HEK293 (cell line): ENCODE measurements at regions not wholly inside any gene's neighbourhood (a gene's known extent, or its start where the extent isn't known, plus 50 kb on each side); places are given as distances from the start of the nearest gene placed in this dataset.

Experiments used
- YY1 ChIP-seq: fragments of 450-650 bp; formaldehyde crosslinking; IDR thresholded peaks from 2 replicates; pipeline ENCODE4 v1.5.1; 2018; ENCODE audit warnings: missing biosample characterization, missing genetic modification characterization
- ZFP3 ChIP-seq: fragments of 450-650 bp; formaldehyde crosslinking; IDR thresholded peaks from 2 replicates; pipeline ENCODE4 v1.5.1; 2016; ENCODE audit warnings: low read depth, missing biosample characterization, missing genetic modification characterization
- ZNF138 ChIP-seq: fragments of 450-650 bp; formaldehyde crosslinking; IDR thresholded peaks from 2 replicates; pipeline ENCODE4 v1.5.1; 2016; ENCODE audit warnings: missing biosample characterization, missing genetic modification characterization, borderline replicate concordance
- ZNF302 ChIP-seq: fragments of 450-650 bp; formaldehyde crosslinking; IDR thresholded peaks from 2 replicates; pipeline ENCODE4 v1.5.1; 2016; ENCODE audit warnings: missing biosample characterization, missing genetic modification characterization, low read depth
- ZNF660 ChIP-seq: fragments of 450-650 bp; IDR thresholded peaks from 2 replicates; pipeline ENCODE4 v1.5.1; 2018; ENCODE audit warnings: missing biosample characterization, mild to moderate bottlenecking, missing genetic modification characterization
- ZNF843 ChIP-seq: fragments of 450-650 bp; formaldehyde crosslinking; IDR thresholded peaks from 2 replicates; pipeline ENCODE4 v1.5.1; 2016; ENCODE audit warnings: missing biosample characterization, missing genetic modification characterization
- TF ChIP-seq, protein P1 (sequence below): fragments of 450-650 bp; formaldehyde crosslinking; IDR thresholded peaks from 2 replicates; pipeline ENCODE4 v1.5.1; 2016; ENCODE audit warnings: missing biosample characterization, missing genetic modification characterization

DNA sequence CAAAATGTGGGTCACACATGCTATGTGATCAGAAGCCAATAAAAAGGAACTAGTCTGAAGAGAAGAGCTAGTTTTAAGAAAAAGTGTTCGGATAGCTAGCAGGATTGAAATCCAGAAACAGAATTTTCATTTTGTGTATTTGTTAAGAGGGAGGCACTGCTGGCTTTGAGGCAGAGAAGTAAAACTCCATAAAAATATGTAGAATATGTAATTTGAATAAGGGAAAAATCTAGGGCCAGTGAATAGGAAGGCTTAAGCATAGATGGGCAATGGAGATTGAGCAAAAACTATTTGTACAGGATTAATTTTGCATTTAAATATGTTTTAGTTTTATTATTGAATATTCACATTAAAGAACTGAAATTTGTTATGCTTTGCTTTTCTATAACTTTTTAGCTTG lies 399.9 kb upstream of the PITX2 start:
- TF ChIP-seq YY1 (tag by site-specific recombination) (no peak), ZNF302 (no peak), ZNF660 (no peak), ZFP3 (tag by site-specific recombination) (no peak), ZNF138 (tag by site-specific recombination) (no peak), ZNF843 (tag by site-specific recombination) (no peak)
- TF ChIP-seq, protein P1, sequence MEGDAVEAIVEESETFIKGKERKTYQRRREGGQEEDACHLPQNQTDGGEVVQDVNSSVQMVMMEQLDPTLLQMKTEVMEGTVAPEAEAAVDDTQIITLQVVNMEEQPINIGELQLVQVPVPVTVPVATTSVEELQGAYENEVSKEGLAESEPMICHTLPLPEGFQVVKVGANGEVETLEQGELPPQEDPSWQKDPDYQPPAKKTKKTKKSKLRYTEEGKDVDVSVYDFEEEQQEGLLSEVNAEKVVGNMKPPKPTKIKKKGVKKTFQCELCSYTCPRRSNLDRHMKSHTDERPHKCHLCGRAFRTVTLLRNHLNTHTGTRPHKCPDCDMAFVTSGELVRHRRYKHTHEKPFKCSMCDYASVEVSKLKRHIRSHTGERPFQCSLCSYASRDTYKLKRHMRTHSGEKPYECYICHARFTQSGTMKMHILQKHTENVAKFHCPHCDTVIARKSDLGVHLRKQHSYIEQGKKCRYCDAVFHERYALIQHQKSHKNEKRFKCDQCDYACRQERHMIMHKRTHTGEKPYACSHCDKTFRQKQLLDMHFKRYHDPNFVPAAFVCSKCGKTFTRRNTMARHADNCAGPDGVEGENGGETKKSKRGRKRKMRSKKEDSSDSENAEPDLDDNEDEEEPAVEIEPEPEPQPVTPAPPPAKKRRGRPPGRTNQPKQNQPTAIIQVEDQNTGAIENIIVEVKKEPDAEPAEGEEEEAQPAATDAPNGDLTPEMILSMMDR (tag by site-specific recombination): no peak
